DMS 273 treated with DMSO at 0.1 percent for 48 hours (cell line): ENCODE measurements at regions not wholly inside any gene's neighbourhood (a gene's known extent, or its start where the extent isn't known, plus 50 kb on each side); places are given as distances from the start of the nearest gene placed in this dataset.

ENCODE experiments used
- DNase-seq: peaks from one replicate; lab custom pipeline; 2025; lab: John Stamatoyannopoulos, UW

GRCh38 chr4:134019657-134020056 lies 181.9 kb downstream of the PABPC4L start:
- DNase-seq: no peak

GRCh38 chr4:134018846-134019245 lies 182.7 kb downstream of the PABPC4L start:
- no peak for DNase-seq

GRCh38 chr4:134001057-134001456 lies 200.5 kb downstream of the PABPC4L start:
- no peak for DNase-seq

GRCh38 chr4:133997436-133997835 lies 204.2 kb downstream of the PABPC4L start:
- DNase-seq: no peak

GRCh38 chr4:133996431-133997121 lies 205.0 kb downstream of the PABPC4L start:
- no peak for DNase-seq

- no peak for DNase-seq
Measured at GRCh38 chr4:133995243-133995960, 206.2 kb downstream of the PABPC4L start.

- no peak for DNase-seq
Measured at GRCh38 chr4:133982533-133983224, 218.9 kb downstream of the PABPC4L start.

- DNase-seq: no peak
Measured at GRCh38 chr4:133981327-133981726, 220.3 kb downstream of the PABPC4L start.

GRCh38 chr4:133972586-133972985 lies 229.0 kb downstream of the PABPC4L start:
- DNase-seq: no peak

- no peak for DNase-seq
Measured at GRCh38 chr4:133969202-133969848, 232.3 kb downstream of the PABPC4L start.

GRCh38 chr4:133968174-133968573 lies 233.4 kb downstream of the PABPC4L start:
- DNase-seq: no peak

GRCh38 chr4:133960975-133961374 lies 240.6 kb downstream of the PABPC4L start:
- DNase-seq: no peak

- no peak for DNase-seq
Measured at GRCh38 chr4:133943081-133943480, 258.5 kb downstream of the PABPC4L start.

GRCh38 chr4:133938061-133938460 lies 263.5 kb downstream of the PABPC4L start:
- DNase-seq: no peak

GRCh38 chr4:133929531-133930239 lies 271.9 kb downstream of the PABPC4L start:
- DNase-seq: no peak

GRCh38 chr4:133921280-133922195 lies 280.1 kb downstream of the PABPC4L start:
- DNase-seq: no peak

- no peak for DNase-seq
Measured at GRCh38 chr4:133920236-133920635, 281.4 kb downstream of the PABPC4L start.

- DNase-seq: no peak
Measured at GRCh38 chr4:133910165-133910564, 291.4 kb downstream of the PABPC4L start.

GRCh38 chr4:133903029-133903428 lies 298.6 kb downstream of the PABPC4L start:
- DNase-seq: no peak

GRCh38 chr4:133891011-133891410 lies 310.6 kb downstream of the PABPC4L start:
- no peak for DNase-seq

- no peak for DNase-seq
Measured at GRCh38 chr4:133887723-133888122, 313.9 kb downstream of the PABPC4L start.
